Smooth muscle cell of the brain vasculature (primary cell): ENCODE measurements at regions not wholly inside any gene's neighbourhood (a gene's known extent, or its start where the extent isn't known, plus 50 kb on each side); places are given as distances from the start of the nearest gene placed in this dataset.

ENCODE experiments used
- DNase-seq: peaks from one replicate; pipeline ENCODE4 v3.0.0-alpha.2; 2012; ENCODE audit warnings: low read depth, low spot score

DNA sequence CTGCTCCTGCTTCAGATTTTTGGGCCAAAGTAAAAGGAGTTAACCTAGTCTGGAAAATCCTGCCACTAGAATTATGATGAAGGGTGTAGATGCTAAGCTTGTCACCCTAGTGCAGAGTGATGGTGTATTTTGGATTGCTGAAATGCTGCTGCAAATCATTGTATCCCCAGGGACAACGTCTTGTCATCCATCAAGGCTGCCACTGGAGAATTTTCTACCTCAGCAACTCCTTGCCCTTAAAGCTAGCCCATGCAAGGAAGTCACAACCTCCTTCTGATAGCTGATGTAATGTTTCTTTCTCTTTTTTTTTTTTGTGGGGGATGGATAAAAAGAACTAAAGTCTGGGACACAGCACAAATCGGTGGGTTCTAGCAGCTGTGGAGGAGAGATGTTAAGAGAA lies 139.4 kb upstream of the FRMD6 start:
- DNase-seq = no peak

DNA sequence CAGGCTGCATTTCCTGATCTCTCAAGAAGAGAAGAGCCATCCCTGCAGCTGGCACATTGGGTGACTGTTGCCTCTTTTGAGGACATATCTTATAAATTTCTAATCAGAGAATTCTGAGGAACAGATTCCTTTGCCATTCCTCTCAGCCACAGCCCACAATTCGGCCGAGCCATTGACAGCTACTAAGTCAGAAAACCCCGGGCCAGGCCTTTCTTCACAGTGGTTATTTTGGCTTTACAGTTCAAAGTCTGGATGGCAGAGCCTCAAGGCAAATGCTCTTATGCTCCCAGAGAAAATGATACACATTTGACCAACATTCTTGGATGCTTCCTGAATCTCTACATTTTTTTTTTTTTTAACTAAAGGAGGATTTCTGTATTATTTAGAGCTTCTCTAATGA lies 138.4 kb upstream of the FRMD6 start:
- no peak for DNase-seq

DNA sequence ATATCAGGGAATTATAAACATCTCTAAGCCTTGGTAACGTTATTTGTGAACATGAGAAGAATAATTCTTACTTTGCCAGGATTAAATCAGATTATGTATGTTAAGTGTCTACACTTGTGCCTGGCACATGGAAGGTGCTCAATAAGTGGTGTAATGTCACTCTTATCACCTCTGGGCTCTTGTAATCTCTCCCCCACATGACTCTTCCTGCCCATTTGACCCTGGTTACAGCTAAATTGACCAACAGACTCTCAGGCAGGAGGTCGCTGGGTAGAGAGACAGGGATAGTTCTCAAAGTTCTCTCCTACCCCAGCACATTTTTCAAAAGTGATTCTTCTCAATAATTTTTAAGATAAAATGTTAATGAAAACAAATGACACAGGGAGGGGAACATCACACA lies 137.8 kb upstream of the FRMD6 start:
- DNase-seq = no peak

DNA sequence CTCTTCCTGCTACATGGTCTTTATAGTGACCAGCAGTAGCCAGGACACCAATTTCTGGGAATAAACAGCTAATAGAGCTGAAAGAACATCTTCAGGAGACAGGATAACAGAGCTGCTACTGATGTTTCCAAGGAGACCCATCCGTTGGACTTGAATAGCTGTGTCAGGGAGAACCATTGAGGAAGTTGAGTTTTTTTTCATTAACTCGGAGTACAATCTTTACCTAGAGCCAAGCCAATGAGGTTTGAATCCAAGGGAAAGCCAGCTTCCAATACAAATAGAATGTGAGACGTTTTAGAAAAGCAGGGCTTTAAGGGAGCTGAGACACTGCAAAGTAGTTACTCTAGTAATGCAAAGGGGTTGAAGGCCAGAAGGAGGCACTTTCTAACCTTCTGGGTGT lies 136.1 kb upstream of the FRMD6 start:
- no peak for DNase-seq

DNA sequence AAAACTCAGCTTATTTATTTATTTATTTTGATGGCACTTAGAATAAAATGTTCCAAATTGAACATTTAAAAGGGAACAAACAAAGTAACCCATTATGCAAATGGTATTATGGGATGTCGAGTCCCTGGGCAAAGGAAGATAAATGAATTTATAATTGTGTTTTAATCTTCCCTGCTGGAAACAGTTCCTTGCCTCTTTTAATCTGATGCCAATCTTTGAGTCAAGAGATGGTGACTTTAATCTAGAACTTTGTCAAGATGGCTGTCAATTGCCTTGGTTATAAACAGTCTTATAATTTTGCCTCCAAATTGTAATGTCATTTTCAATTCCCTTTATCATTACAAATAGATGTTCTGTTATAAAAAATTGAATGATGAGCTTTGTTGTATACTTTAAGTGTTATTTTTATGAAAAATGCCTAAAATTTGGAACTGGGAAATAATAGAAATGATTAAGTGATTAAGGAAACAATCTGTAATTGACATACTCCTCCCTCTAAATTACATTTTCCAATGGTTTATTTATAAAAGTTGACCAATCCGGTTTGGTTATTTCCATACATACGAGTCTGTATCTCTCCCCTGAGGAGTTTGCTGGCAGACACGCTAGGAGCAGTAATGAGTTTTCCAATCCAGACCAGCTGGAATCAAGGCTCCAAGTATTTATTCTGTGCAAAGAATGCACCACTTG lies 134.9 kb upstream of the FRMD6 start:
- no peak for DNase-seq

DNA sequence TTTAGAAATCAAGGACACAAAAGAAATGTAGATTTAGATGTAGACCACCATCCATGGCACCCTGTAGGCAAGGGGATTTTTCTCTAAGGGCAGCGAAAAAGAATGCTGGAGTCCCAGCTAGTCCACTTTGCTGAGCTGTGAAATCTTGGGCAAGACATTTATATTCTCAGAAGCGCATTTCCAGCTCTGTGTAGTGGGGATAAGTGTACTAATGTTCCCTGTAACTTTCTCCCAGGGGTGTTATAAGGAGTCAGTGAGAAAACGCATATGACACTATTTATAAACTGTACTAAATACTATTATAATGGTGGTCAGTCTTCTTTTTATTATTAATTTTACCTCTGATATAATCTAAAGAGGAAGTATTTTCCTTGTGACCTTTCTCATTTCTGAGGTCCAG lies 133.4 kb upstream of the FRMD6 start:
- DNase-seq = no peak

DNA sequence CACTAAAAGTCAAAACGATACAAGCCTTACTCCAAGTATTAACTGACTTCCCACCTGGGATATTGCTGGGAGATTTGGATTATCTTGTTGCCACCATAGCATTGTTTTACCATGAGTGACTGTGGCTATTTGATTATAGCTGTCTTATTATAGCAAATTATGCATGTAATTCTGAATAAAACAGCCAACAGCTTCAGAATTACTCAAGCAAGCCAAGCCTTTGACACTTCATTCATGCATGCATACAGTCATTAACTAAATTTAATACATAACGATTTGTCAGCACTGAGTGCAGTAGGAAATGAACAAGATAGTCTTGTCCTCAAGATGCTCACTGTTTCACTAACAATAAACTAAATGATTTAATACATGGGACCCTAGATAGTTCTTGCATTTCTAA lies 133.0 kb upstream of the FRMD6 start:
- no peak for DNase-seq

DNA sequence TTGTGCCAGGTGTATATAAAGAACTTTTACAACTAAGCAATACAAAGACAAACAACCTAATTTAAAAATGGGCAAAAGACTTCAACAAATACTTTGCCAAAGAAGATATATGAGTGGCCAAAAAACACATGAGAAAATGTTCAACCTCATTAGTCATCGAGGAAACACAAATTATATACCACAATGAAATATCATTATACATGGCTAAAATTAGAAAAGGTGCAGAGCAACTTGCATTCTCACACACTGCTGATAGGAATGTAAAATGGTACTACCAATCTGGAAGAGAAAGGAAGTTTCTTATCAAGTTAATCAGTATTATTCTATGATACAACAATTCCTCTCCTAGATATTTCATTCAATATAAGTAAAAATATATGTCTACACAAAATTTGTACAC lies 131.6 kb upstream of the FRMD6 start:
- no peak for DNase-seq

DNA sequence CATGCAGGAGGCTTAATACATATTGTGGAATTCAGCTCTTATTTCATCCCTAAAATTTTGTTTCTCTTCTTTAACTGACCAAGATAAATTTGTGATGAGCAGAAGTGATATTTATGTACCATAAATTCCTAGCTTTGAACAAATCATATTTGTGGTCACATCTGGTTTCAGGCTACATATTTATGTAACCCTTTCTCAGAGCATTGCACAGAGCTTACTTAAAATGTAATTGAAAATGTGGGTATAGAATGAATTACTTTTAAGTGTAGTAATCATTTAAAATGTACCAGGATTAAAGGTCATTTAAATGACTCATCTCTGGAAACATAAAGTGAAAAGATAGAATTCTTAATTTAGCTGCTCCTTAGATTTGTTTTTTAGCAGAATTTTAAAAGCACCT lies 129.9 kb upstream of the FRMD6 start:
- no peak for DNase-seq

DNA sequence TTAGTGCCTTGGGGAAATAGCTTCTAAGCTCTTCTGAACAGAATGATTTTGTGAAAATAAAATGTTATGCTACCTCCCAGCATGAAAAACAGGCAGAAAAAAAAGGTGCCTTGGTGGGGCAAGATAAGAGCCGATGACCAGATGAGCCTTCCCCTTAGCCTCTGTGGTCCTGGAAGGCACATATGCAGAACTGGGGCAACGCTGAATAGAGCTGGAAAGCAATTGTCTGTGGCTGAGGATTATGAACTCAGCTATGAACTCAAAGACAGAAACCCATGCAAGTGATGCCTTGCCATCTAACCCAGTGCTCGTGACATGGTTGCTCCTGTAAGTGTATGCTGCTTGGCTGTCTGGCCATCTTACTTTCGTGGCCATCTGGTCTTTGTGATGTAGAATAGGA lies 128.5 kb upstream of the FRMD6 start:
- DNase-seq = no peak

DNA sequence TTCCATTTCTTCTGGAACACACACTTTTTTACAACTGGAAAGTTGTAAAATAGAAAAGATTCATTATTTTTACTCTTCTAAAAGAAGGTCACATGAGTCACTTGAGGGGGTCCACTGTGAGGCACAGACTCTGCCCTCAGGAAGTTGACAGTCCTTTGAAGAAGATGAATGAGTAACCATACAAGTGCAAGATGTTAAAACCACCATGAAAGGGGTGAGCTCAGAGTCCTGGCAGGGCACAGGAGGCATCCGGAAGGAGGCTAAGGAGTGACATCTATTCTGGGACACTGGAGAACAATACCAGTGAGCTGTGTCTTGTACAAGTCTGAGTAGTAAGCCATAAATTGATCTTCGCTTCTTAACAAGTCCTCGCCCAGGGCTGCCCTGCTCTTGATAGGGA lies 126.0 kb upstream of the FRMD6 start:
- no peak for DNase-seq

DNA sequence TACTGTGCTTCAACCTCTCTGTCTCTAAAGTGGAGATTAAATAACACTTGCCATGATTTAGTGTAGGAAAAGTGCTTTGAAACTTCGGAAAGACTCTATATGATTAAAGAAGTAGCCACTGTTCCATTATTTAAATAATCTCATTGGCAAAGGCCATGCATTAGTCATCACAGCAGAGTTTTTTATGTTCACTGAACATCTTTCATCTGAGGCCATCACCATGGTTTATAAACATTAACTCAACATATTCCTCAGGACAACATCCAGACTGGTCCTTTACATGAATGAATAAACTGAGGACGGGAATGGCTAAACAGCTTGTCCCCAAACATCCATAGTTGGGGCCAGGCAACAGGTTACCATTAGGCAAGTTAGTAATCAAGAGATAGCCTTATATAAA lies 124.6 kb upstream of the FRMD6 start:
- DNase-seq = no peak

DNA sequence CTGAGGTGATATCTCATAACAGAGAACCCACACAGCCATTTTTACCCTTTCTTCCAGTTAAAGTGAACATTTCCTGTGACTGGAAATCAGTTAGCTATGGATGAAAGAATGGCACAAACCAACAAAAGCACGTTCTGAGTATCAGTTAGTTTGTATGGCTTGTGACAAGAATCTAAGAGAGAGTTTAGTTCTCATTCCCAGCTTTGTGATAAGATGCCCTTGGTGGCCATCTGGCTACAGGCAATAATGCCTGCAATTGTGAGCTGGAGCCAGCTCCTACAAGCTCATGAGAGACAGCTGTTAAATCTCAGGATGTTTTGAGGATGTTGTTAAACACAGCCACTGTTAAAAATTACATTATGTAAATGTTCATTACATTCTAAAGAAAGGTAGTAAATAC lies 122.0 kb upstream of the FRMD6 start:
- DNase-seq = no peak

DNA sequence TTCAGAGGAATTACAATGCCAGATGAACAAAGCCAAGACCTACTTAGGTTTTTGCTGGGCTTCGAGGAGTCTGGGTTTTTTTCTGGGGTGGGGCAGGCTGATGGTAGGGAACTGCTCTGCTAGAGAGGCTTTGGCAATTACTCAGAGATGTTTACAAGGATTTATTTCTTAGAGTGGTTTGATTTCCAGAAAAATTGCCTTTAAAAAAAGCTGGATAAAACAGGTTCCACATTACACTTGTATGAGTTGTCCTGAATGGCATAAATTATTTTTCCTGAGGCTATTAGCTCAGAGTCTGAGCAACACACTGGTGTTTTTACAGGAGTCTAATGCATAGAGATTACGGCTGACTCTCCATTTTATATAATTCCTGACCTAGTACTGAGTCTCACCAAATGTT lies 118.5 kb upstream of the FRMD6 start:
- no peak for DNase-seq

DNA sequence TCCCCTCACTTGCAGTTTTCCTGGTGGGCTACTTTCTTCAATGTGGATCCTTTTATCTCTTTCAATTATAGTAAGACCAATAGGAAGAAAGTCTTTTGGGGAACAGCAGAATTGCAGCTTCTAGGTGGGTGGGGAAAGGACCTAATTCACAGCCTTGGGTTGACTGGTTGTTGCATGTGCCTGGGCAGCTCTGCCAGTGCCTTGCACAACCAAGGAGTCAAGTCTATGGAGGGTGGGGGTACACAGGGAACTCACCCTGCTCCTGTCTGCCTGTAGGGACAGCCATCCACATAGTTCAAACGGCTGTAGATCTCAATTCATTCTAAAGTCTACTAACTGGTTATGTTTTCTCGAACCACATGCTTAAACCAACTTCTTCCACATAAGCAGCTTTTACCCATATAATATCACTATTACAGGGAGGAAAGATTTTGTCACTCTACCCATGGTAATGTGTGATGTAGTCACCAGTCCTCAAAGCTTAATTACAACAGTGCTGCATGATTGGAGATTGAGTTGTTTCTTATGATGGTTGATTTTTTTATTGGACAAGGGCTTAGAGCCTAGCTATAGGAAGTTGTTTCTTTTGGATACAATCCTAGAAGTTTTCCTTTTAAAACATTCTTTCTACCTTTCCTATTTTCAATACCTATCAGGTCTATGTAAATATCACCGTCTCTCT lies 117.7 kb upstream of the FRMD6 start:
- no peak for DNase-seq

DNA sequence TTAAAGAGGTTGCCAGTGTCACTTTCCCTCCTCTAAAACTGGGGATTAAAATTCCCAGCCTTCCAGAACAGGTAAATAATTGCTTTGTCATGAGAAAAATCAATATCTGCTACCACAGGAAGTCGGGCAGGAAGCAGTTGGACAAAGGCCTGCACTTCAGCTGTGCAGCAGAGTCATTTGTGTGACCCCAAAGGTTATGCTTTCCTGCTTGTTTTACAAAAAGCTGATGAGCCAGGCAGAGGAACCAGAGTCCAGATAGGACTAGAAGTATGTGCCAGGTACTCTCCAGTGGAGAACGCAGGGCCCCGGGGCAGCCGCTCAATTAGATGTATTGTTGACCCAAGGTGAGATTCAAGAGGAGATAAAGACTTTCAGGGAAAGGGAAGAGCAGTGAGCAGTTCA lies 117.1 kb upstream of the FRMD6 start:
- no peak for DNase-seq

DNA sequence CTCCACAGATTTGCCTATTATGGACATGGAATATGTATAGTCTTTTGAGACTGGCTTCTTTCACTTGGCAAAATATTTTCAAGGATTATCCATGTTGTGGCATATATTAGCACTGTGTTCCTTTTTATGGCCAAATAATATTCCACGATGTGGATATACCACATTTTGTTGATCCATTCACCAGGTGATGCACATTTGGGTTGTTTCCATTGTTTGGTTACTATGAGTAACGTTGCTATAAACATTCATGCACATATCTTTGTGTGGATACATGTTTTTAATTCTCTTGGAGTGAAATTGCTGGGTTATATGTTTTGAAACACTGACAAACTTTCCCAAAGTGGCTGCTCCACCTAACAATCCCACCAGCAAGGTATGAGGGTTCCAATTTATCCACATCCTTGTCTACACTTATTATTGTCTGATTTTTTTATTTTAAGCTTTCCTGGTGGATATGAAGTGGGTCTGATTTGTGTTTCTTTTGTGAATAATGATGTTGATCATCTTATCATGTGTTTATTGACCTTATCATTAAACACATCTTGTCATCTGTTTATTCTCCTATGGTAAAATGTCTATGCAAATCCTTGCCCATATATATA lies 116.2 kb upstream of the FRMD6 start:
- no peak for DNase-seq

DNA sequence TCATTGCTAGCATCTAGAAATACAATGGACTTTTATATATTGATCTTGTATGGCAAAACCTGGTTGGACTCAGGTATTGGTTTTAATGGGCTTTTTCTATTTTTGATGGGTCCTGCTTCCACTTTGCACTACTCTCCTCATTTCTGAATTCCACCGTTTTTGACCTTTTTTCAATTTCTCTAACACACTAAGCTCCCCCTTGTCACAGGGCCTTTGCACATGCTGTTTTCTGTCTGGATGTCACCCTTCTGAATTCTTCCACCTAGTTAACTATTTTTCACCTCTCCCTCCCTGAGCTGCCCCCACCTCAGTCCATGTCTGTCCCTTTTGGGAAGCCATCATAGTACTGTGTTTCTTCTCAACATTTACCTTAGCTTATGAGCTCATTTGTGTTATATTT lies 112.7 kb upstream of the FRMD6 start:
- DNase-seq = no peak

DNA sequence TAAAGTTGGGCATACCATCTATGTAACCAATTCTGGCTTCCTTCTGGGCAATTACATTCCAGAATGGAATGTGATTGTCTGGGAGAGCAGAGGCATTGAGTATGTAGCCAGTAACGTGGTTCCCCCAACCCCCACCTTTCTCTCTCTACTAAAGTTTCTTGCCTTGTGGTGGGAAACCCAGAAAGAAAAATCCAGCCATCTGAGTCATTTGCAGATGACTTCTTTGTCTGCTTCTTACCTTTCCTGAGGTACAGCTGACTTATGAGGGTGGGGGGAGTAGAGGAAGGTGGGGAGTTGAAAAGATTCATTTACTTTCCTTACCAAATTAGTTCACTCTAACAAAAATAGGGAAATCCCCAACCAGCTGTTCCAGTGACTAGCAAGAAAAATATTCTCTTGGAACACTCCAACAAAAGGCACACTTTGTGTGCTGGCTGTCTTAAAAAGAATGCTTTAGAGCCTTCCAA lies 112.1 kb upstream of the FRMD6 start:
- no peak for DNase-seq

DNA sequence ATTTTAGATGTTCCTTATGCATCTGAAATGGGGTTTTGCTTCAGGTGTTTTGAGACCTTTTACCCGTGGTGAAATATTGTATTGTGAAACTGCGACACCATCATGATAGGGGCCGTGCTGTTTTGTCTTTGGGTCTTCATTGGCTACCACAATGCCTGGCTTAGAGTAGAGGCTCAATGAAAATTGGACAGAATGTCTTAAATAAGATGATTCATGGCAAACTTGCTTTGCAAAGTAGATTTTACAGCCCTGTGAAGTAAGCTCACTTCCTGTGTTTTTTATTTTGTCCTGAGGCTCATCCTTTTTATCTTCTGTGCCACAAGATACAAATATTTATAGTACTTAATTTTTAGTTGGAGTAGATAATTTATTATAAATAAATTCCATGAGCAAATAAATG lies 111.3 kb upstream of the FRMD6 start:
- DNase-seq = no peak

DNA sequence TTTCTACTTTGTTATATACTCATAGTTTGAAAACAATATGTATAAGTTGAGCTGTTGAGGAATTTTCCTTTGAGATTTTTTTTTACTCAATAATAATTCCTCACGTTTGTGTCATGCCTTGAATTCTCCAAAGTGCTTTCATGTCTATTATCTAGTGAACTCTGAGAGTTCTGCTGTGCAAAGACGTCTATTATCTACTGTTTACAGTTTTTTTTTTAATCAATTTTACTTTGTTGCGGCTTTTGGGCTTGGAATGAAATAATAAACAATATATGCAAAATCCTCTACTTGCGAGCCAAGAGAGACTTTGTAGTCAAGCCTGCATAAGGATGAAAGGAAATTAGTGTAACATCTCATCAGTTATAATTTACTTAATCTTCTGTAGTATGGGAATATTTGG lies 107.2 kb upstream of the FRMD6 start:
- DNase-seq = no peak

DNA sequence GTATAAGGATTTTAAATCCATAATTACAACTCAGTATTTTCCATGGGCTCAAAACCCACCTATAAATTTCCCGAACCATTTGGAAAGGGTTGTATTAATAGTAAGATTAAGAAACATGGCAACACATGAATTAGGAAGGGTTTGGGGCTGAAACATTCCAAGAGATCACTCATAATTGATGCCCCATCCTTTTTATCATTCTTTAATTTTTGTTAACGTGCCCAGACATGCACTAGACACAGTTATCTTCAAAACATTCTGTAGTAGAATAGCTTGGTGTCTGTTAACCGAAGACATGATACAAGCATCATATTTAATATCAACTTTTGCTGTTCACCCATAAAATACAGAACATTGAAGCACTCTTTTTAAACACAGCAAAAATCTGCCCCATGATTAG lies 106.8 kb upstream of the FRMD6 start:
- no peak for DNase-seq

DNA sequence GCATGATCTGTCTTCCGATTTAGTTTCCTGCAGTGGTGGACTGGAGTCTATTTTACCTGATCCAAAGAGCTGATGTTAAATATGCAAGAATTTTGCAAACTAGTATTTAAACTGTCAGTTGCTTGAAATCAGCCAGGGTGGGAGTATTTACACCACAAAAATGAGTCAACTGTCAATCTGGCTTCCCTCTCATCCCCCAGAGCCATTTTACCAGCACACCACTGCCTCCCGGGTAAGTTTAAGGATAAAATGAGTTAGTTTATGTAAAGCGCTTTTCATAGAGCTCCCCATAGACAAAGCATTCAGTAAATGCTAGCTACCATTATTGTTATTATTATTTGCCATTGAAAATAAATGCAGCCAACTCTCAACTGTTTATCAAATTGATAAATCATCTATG lies 106.3 kb upstream of the FRMD6 start:
- no peak for DNase-seq
